IMR-90 (cell line): ENCODE measurements at regions not wholly inside any gene's neighbourhood (a gene's known extent, or its start where the extent isn't known, plus 50 kb on each side); places are given as distances from the start of the nearest gene placed in this dataset.

Experiments
- ATAC-seq: fragments of 200-7000 bp; cut with Tn5 transposase; 2 replicates; pipeline ENCODE4 v1.9.1; 2020; ENCODE audit warnings: low read depth, mild to moderate bottlenecking, moderate library complexity
- BruUV-seq: library from RNA; stranded (reverse); fragments of 400-500 nt; replicated peaks from 2 replicates; lab custom pipeline; 2021; lab: Mats Ljungman, UMichigan
- CTCF ChIA-PET: fragments of 300-600 bp; formaldehyde crosslinking; extraction: SDS; loops from one replicate; lab custom pipeline; 2021; ENCODE audit warnings: antibody characterized with exemption; lab: Yijun Ruan, JAX
- POLR2A ChIA-PET: fragments of 300-600 bp; sonication (Branson Sonifier 250); formaldehyde crosslinking; loops from one replicate; lab custom pipeline; 2022; ENCODE audit warnings: antibody characterized with exemption; ENCODE audit not compliant: unreplicated experiment; lab: Charles Lee
- DNase-seq: peaks from one replicate; pipeline ENCODE4 v3.0.0; 2013
- H2AFZ ChIP-seq: replicated peaks from 2 replicates; pipeline ENCODE3; 2013; ENCODE audit warnings: low read length, mild to moderate bottlenecking; ENCODE audit not compliant: poor library complexity
- H2AK5ac ChIP-seq: 2 replicates; pipeline ENCODE4 v1.6.1; 2013; ENCODE audit warnings: low read depth, low read length, inconsistent platforms
- H2AK9ac ChIP-seq: replicated peaks from 2 replicates; pipeline ENCODE3; 2013; ENCODE audit warnings: mild to moderate bottlenecking, low read depth, low read length, moderate library complexity; ENCODE audit not compliant: poor library complexity
- H2BK120ac ChIP-seq: 2 replicates; pipeline ENCODE4 v1.6.1; 2013; ENCODE audit warnings: low read depth, low read length, inconsistent platforms
- H2BK15ac ChIP-seq: 3 replicates; pipeline ENCODE4 v1.6.1; 2013; ENCODE audit warnings: low read depth, low read length, inconsistent platforms
- H2BK20ac ChIP-seq: 2 replicates; pipeline ENCODE4 v1.6.1; 2013; ENCODE audit warnings: low read depth, mild to moderate bottlenecking, inconsistent platforms, low read length, moderate library complexity
- H2BK5ac ChIP-seq: 2 replicates; pipeline ENCODE4 v1.6.1; 2013; ENCODE audit warnings: mild to moderate bottlenecking, low read depth, low read length, inconsistent platforms; ENCODE audit not compliant: poor library complexity, severe bottlenecking
- H3K14ac ChIP-seq: replicated peaks from 2 replicates; pipeline ENCODE4 v1.6.1; 2013; ENCODE audit warnings: low read depth, low read length, inconsistent platforms
- H3K18ac ChIP-seq: 2 replicates; pipeline ENCODE4 v1.6.1; 2013; ENCODE audit warnings: low read depth, low read length, control low read depth
- H3K23ac ChIP-seq: 2 replicates; pipeline ENCODE4 v1.6.1; 2013; ENCODE audit warnings: low read depth, low read length, inconsistent platforms
- H3K27ac ChIP-seq: 2 replicates; pipeline ENCODE4 v1.5.1; 2013; ENCODE audit warnings: mild to moderate bottlenecking, control low read depth, low read length; ENCODE audit not compliant: insufficient read depth
- H3K27me3 ChIP-seq: 2 replicates; pipeline ENCODE4 v1.6.1; 2013; ENCODE audit warnings: low read length; ENCODE audit not compliant: control insufficient read depth, insufficient read depth
- H3K36me3 ChIP-seq: 2 replicates; pipeline ENCODE4 v1.6.1; 2013; ENCODE audit warnings: low read length, mixed read lengths; ENCODE audit not compliant: control insufficient read depth, insufficient read depth
- H3K4ac ChIP-seq: 2 replicates; pipeline ENCODE4 v1.6.1; 2013; ENCODE audit warnings: low read depth, low read length, inconsistent platforms
- H3K4me1 ChIP-seq: 2 replicates; pipeline ENCODE4 v1.6.1; 2013; ENCODE audit warnings: low read length, mixed read lengths; ENCODE audit not compliant: control insufficient read depth, insufficient read depth
- H3K4me2 ChIP-seq: 2 replicates; pipeline ENCODE4 v1.6.1; 2013; ENCODE audit warnings: low read depth, mild to moderate bottlenecking, control low read depth, low read length, moderate library complexity
- H3K4me3 ChIP-seq: 2 replicates; pipeline ENCODE4 v1.5.1; 2013; ENCODE audit warnings: low read depth, mild to moderate bottlenecking, control low read depth, low read length, moderate library complexity; ENCODE audit not compliant: insufficient read depth
- H3K56ac ChIP-seq: 2 replicates; pipeline ENCODE4 v1.6.1; 2013; ENCODE audit warnings: low read length, inconsistent platforms; ENCODE audit not compliant: insufficient read depth; ENCODE audit errors: extremely low read depth
- H3K79me1 ChIP-seq, 2 experiments: 2 replicates each; pipeline ENCODE4 v1.6.1; 2013; ENCODE audit warnings: low read length in 2 of 2, inconsistent platforms in 1 of 2, low read depth in 1 of 2
- H3K9ac ChIP-seq: 2 replicates; pipeline ENCODE4 v1.6.1; 2013; ENCODE audit warnings: low read depth, low read length, control low read depth
- H3K9me1 ChIP-seq: 2 replicates; pipeline ENCODE4 v1.6.1; 2013; ENCODE audit warnings: low read length, inconsistent platforms; ENCODE audit not compliant: insufficient read depth
- H3K9me3 ChIP-seq: 2 replicates; pipeline ENCODE4 v1.6.1; 2013; ENCODE audit warnings: low read length; ENCODE audit not compliant: control insufficient read depth, insufficient read depth
- H4K20me1 ChIP-seq: 2 replicates; pipeline ENCODE4 v1.6.1; 2013; ENCODE audit warnings: low read length, inconsistent platforms; ENCODE audit not compliant: insufficient read depth
- H4K5ac ChIP-seq: 2 replicates; pipeline ENCODE4 v1.6.1; 2013; ENCODE audit warnings: mild to moderate bottlenecking, low read depth, low read length, control low read depth
- H4K8ac ChIP-seq, 2 experiments: 2 replicates each; pipeline ENCODE4 v1.6.1; 2013; ENCODE audit warnings: low read depth in 2 of 2, low read length in 2 of 2, control low read depth in 1 of 2, inconsistent platforms in 1 of 2
- H4K91ac ChIP-seq: 2 replicates; pipeline ENCODE4 v1.6.1; 2013; ENCODE audit warnings: low read depth, low read length, inconsistent platforms; ENCODE audit not compliant: insufficient read depth
- BHLHE40 ChIP-seq: fragments of 150-350 bp; IDR thresholded peaks from 2 replicates; pipeline ENCODE4 v1.6.1; 2016; ENCODE audit warnings: mild to moderate bottlenecking, low read depth, low read length
- CEBPB ChIP-seq: IDR thresholded peaks from 2 replicates; pipeline ENCODE4 v1.6.1; 2012; ENCODE audit warnings: low read depth, low read length, improper control_type of control experiment
- CHD1 ChIP-seq: IDR thresholded peaks from 2 replicates; pipeline ENCODE4 v1.6.1; 2012; ENCODE audit warnings: low read depth, low read length, improper control_type of control experiment
- ELK1 ChIP-seq: fragments of 150-350 bp; IDR thresholded peaks from 2 replicates; pipeline ENCODE4 v1.6.1; 2016; ENCODE audit warnings: low read depth, mild to moderate bottlenecking, low read length, moderate library complexity, borderline replicate concordance
- MAFK ChIP-seq: IDR thresholded peaks from 2 replicates; pipeline ENCODE4 v1.6.1; 2012; ENCODE audit warnings: low read depth, low read length, improper control_type of control experiment
- MAZ ChIP-seq: IDR thresholded peaks from 2 replicates; pipeline ENCODE4 v1.6.1; 2012; ENCODE audit warnings: low read depth, mild to moderate bottlenecking, low read length, improper control_type of control experiment, moderate library complexity, borderline replicate concordance
- MXI1 ChIP-seq: IDR thresholded peaks from 2 replicates; pipeline ENCODE4 v1.6.1; 2012; ENCODE audit warnings: low read depth, mild to moderate bottlenecking, low read length, moderate library complexity, borderline replicate concordance
- POLR2A ChIP-seq: IDR thresholded peaks from 2 replicates; pipeline ENCODE4 v1.6.1; 2012; ENCODE audit warnings: mild to moderate bottlenecking, low read depth, low read length
- RAD21 ChIP-seq: IDR thresholded peaks from 2 replicates; pipeline ENCODE4 v1.6.1; 2012; ENCODE audit warnings: low read length, improper control_type of control experiment
- RCOR1 ChIP-seq: IDR thresholded peaks from 2 replicates; pipeline ENCODE4 v1.6.1; 2012; ENCODE audit warnings: mild to moderate bottlenecking, low read length, improper control_type of control experiment; ENCODE audit not compliant: insufficient replicate concordance
- RFX5 ChIP-seq: IDR thresholded peaks from 2 replicates; pipeline ENCODE4 v1.8.0; 2012; ENCODE audit warnings: low read depth, mild to moderate bottlenecking, low read length, moderate library complexity
- SMC3 ChIP-seq: fragments of 150-350 bp; IDR thresholded peaks from 2 replicates; pipeline ENCODE4 v1.6.1; 2016; ENCODE audit warnings: low read depth, mild to moderate bottlenecking, antibody characterized with exemption, low read length, moderate library complexity
- WGBS, 2 experiments: methylation state at CpG; one replicate each; pipeline versions ENCODE4 v1.1.5 to v1.1.7; 2013; ENCODE audit warnings: missing lambda C conversion rate in 2 of 2; ENCODE audit not compliant: insufficient read length in 1 of 2; ENCODE audit errors: extremely low coverage in 2 of 2; 5-methylcytosine and 5-hydroxymethylcytosine counted together
- dilution Hi-C: fragments of 300-500 bp; cut with HindIII; formaldehyde crosslinking; loops from one replicate; pipeline ENCODE4 v1.14.3; 2018; ENCODE audit warnings: low sequenced_read_pairs; ENCODE audit not compliant: unreplicated experiment
- in situ Hi-C: fragments of 300-500 bp; cut with MboI; formaldehyde crosslinking; loops from 3 replicates; pipeline ENCODE4 v1.14.3; 2019; ENCODE audit warnings: low sequenced_read_pairs, inconsistent platforms, mixed read lengths
- intact Hi-C: fragments of 100-400 bp; cut with micrococcal nuclease; formaldehyde crosslinking; loops from 2 replicates; pipeline ENCODE4 v1.10.0; 2022

GRCh38 chr21:20646431-20647165 is 351.6 kb upstream of the NCAM2 start:
- ATAC-seq (no peak), DNase-seq (no peak)
- Histone ChIP-seq H3K23ac (no peak overlapping the region), H3K4ac (no peak overlapping the region), H4K91ac (no peak overlapping the region), H3K4me2 (no peak overlapping the region), H3K9me3 (peaks cover 16% of the 10 kb centered on the region), H3K4me1 (no peaks in the 10 kb centered on the region), H3K36me3 (no peaks in the 10 kb centered on the region), H3K9me1 (no peaks in the 10 kb centered on the region), H3K9ac (no peak overlapping the region), H4K20me1 (no peaks in the 10 kb centered on the region), H2AK5ac (no peak overlapping the region), H3K27me3 (no peaks in the 10 kb centered on the region), H3K27ac (no peak overlapping the region), H2BK15ac (no peak overlapping the region), H2BK5ac (no peak overlapping the region), H3K4me3 (no peak overlapping the region), H3K18ac (no peak overlapping the region), H3K79me1 (no peaks in the 10 kb centered on the region), H3K56ac (no peak overlapping the region), H3K14ac (no peak overlapping the region), H2BK120ac (no peak overlapping the region), H4K8ac (no peak overlapping the region), H2BK20ac (no peak overlapping the region), H4K5ac (no peak overlapping the region), H2AK9ac (no peak overlapping the region), H2AFZ (no peak overlapping the region)
- TF ChIP-seq MAFK (no peak), ELK1 (no peak), MXI1 (no peak), CHD1 (no peak), MAZ (no peak), POLR2A (no peak), SMC3 (no peak), BHLHE40 (no peak), RCOR1 (no peak), RFX5 (no peak), CEBPB (no peak), RAD21 (no peak)
- intact Hi-C loops, result no loop called here
- BruUV-seq, result no TSS peak
- dilution Hi-C loops, result no loop called here
- in situ Hi-C loops, result no loop called here
- 45% methylated on average over 2 of the region's 7 CpGs; no CpG with 5 or more reads in 1 of the 2 experiments for WGBS, 2 experiments
- CTCF ChIA-PET, result no interaction called here
- POLR2A ChIA-PET, result no interaction called here
